ENCODE measurements at regions not wholly inside any gene's neighbourhood (a gene's known extent, or its start where the extent isn't known, plus 50 kb on each side); places are given as distances from the start of the nearest gene placed in this dataset.

- TF ChIP-seq CTCF (IDR thresholded peaks at IDR 0.05; ENCODE audit: borderline replicate concordance, insufficient read depth, low read depth, low read length), result no peak
Measured at GRCh38 chr5:82355053-82355452, 76.9 kb upstream of the RPS23 start.

GRCh38 chr5:82354543-82354942 is 76.4 kb upstream of the RPS23 start:
- no peak overlapping the region for H3K4me3 ChIP-seq (ENCODE audit: low read depth, low read length)
- no peak for TF ChIP-seq CTCF (IDR thresholded peaks at IDR 0.05; ENCODE audit: borderline replicate concordance, insufficient read depth, low read depth, low read length)

More at GRCh38 chr5:82355053-82355452, 76.9 kb upstream of the RPS23 start:
- no peak overlapping the region for H3K4me3 ChIP-seq (ENCODE audit: low read depth, low read length)

DNA sequence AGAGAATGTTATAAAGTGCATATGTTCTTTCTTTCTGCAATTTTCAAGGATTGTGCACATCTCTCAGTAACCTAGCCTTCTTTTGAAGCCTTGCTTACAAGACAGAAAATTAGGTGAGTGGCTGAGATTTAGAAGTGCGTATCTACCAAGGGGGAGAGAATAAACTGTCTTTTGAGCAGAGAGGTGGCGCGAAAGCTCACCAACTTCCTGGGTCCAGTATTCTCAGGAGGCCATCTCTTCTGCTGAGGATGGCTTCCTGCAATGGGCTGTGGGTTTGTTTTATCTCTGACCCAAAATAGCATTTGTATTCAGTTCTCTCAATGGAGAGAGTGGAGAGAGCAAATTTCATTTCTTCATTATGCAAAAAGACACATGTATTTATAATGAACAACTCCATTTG is 75.4 kb upstream of the RPS23 start:
- no peak overlapping the region for H3K4me3 ChIP-seq (ENCODE audit: low read depth, low read length)
- no peak for TF ChIP-seq CTCF (IDR thresholded peaks at IDR 0.05; ENCODE audit: borderline replicate concordance, insufficient read depth, low read depth, low read length)

DNA sequence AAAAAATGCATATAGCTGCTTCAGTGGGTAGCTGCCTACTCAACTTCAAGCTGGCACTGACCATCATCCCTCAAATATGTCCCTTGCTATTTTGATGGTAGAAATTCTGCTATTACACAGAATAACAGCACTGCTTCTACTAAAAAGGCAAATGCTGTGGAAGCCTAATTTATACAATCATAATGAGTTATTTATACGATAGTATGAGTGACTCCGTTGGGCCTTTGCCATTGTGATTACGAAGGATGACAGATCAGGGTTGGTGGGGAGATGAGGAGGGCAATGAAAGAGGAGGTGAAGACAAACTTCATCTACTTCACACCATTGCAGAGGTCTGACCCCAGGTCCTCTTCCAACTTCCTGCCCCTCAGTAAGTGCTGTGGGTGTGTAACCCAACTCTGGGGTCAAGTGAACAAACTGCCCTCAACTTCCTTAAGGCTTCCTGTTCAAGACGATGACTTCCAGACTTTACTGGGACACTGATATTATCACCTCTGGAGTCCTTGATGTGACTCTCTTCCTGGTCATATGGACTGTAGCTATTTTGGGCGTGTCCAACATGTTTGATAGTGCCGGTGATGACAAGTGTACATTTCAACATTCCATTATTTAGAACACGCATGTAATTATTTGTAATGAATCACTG is 74.1 kb upstream of the RPS23 start:
- no peak overlapping the region for H3K4me3 ChIP-seq (ENCODE audit: low read depth, low read length)
- no peak for TF ChIP-seq CTCF (IDR thresholded peaks at IDR 0.05; ENCODE audit: borderline replicate concordance, insufficient read depth, low read depth, low read length)

DNA sequence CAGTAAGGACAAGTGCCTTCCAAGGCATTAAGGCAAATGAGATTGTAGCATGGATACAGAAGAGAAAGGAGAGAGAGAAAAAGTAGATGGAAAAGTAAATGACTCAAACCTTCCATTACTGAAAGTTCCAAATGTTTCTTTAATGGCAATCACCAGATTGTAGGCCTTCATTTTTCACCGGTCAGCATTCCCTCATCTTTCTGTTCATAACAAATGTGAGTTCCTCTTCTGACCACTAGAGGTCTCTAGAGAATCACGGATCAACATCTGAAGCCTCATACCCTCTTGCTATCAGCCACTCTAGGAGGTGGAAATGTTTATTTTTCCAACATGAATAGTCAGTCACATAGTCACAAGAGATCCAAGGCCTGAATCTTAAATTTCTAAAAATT is 73.6 kb upstream of the RPS23 start:
- TF ChIP-seq CTCF (IDR thresholded peaks at IDR 0.05; ENCODE audit: borderline replicate concordance, insufficient read depth, low read depth, low read length), result peak; percentile 63; the same call in 1 of the 2 replicates
- no peak overlapping the region for H3K4me3 ChIP-seq (ENCODE audit: low read depth, low read length)

- no peak for TF ChIP-seq CTCF (IDR thresholded peaks at IDR 0.05; ENCODE audit: borderline replicate concordance, insufficient read depth, low read depth, low read length)
- H3K4me3 ChIP-seq (ENCODE audit: low read depth, low read length), result no peak overlapping the region
Measured at GRCh38 chr5:82351297-82351696, 73.1 kb upstream of the RPS23 start.

DNA sequence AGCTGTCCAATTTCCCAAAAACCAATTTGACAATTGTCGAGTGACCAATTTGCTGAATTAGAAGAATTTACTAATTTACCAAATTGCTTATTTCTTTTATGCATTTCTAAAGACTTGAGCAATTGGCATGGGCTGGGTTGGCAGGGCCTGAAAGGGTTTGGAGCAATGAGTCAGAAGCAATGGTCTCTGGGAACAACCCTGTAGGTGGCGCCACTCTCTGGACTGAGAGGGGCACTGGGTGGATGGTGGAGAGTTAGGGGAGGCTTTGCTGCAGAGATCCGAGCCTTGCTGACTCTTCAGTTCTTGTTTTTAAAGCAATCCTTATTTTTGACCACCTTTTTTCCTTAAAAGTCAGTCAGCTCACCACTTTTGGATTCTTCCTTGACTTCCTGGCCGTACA is 71.5 kb upstream of the RPS23 start:
- peak; percentile 58 for TF ChIP-seq CTCF (IDR thresholded peaks at IDR 0.05; ENCODE audit: borderline replicate concordance, insufficient read depth, low read depth, low read length)
- no peak overlapping the region for H3K4me3 ChIP-seq (ENCODE audit: low read depth, low read length)

Measured in GM12875 (cell line).